ENCODE measurements at regions not wholly inside any gene's neighbourhood (a gene's known extent, or its start where the extent isn't known, plus 50 kb on each side); places are given as distances from the start of the nearest gene placed in this dataset.

DNA sequence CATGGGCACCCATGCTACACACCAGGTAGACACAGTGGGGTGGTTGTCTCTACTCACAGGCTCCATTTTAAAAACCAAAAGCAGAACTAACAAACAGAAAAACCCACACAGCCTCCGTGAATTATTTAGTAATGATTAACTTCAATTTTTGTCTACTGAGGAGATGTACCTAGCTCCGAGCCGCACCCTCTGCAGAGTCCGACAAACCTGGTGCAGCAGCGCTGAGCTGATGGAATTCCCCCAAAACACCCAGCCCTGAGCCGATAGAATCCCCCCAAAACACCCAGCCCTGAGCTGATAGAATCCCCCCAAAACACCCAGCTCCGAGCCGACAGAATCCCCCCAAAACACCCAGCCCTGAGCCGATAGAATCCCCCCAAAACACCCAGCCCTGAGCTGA is 927.0 kb downstream of the BRD1 start:
- ChIA-PET CTCF (no interaction called here), POLR2A (no interaction called here), RAD21 (ENCODE audit: low non-redundant PET in 1 of 2, low total read pairs in 2 of 2, uncharacterized antibody in 2 of 2, unreplicated experiment in 2 of 2) (no interaction called here)
- no peak overlapping the region for H3K4me3 ChIP-seq (replicated peaks in 1 of 2; ENCODE audit: low read depth in 1 of 2, low read length in 2 of 2)
- no peak overlapping the region for H3K9ac ChIP-seq (ENCODE audit: low read length)
- H3K4me1 ChIP-seq (ENCODE audit: control insufficient read depth in 1 of 2, insufficient read depth in 2 of 2, low read length in 2 of 2), result no peaks in the 10 kb centered on the region
- H3K79me2 ChIP-seq (ENCODE audit: insufficient read depth, low read length), result no peaks in the 10 kb centered on the region
- no peaks in the 10 kb centered on the region for H4K20me1 ChIP-seq (ENCODE audit: insufficient read depth)
- BruUV-seq (replicated peaks), result no TSS peak
- no peak overlapping the region for H3K4me2 ChIP-seq (ENCODE audit: low read length)
- H3K36me3 ChIP-seq (ENCODE audit: control insufficient read depth in 1 of 2, insufficient read depth in 2 of 2, low read length in 2 of 2), result no peaks in the 10 kb centered on the region
- no peaks in the 10 kb centered on the region for H3K9me3 ChIP-seq (ENCODE audit: control insufficient read depth in 1 of 2, insufficient read depth in 1 of 2, low read depth in 1 of 2, low read length in 2 of 2)
- no peak for DNase-seq (ENCODE audit: low read depth, low spot score)
- TF ChIP-seq EGR1 (IDR thresholded peaks at IDR 0.05; ENCODE audit: low read depth), result no peak
- no peak for TF ChIP-seq POLR2A (IDR thresholded peaks at IDR 0.05; ENCODE audit: borderline replicate concordance, extremely low read depth, insufficient read depth, insufficient read length)
- no peak for TF ChIP-seq POLR2AphosphoS5 (IDR thresholded peaks at IDR 0.05; ENCODE audit: low read depth, low read length)
- intact Hi-C loops (cut with micrococcal nuclease), result no loop called here
- H2AFZ ChIP-seq (ENCODE audit: low read depth, low read length, poor library complexity, severe bottlenecking), result no peak overlapping the region
- peaks cover 15% of the 10 kb centered on the region for H3K27me3 ChIP-seq (ENCODE audit: insufficient read depth, low read length)
- no peak overlapping the region for H3K27ac ChIP-seq (ENCODE audit: low read depth, low read length)
- H3K9me2 ChIP-seq (ENCODE audit: insufficient read depth), result no peaks in the 10 kb centered on the region
- no peak for ATAC-seq

DNA sequence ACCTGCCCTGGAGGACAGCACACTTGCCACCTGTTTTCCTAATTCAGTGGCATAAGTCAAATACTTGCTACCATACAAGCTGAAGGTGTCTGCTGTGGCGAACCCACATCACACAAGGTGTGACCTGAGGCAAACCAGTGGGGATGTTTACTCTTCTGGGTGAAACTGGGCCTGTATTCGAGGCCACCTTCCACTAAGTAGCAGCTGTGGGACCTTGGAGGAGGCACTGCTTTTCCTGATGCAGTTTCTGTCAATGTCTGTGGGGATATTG is 927.4 kb downstream of the BRD1 start:
- Histone ChIP-seq H3K4me3 (replicated peaks in 1 of 2; ENCODE audit: low read depth in 1 of 2, low read length in 2 of 2) (no peak overlapping the region), H3K9me2 (ENCODE audit: insufficient read depth) (no peaks in the 10 kb centered on the region), H3K27ac (ENCODE audit: low read depth, low read length) (no peak overlapping the region), H4K20me1 (ENCODE audit: insufficient read depth) (no peaks in the 10 kb centered on the region), H3K9me3 (ENCODE audit: control insufficient read depth in 1 of 2, insufficient read depth in 1 of 2, low read depth in 1 of 2, low read length in 2 of 2) (no peaks in the 10 kb centered on the region), H3K27me3 (ENCODE audit: insufficient read depth, low read length) (peaks cover 14% of the 10 kb centered on the region), H2AFZ (ENCODE audit: low read depth, low read length, poor library complexity, severe bottlenecking) (no peak overlapping the region), H3K9ac (ENCODE audit: low read length) (no peak overlapping the region), H3K4me1 (ENCODE audit: control insufficient read depth in 1 of 2, insufficient read depth in 2 of 2, low read length in 2 of 2) (no peaks in the 10 kb centered on the region), H3K79me2 (ENCODE audit: insufficient read depth, low read length) (no peaks in the 10 kb centered on the region), H3K4me2 (ENCODE audit: low read length) (no peak overlapping the region), H3K36me3 (ENCODE audit: control insufficient read depth in 1 of 2, insufficient read depth in 2 of 2, low read length in 2 of 2) (no peaks in the 10 kb centered on the region)
- no TSS peak for BruUV-seq (replicated peaks)
- ATAC-seq (no peak), DNase-seq (ENCODE audit: low read depth, low spot score) (no peak)
- TF ChIP-seq ZNF274 (IDR thresholded peaks at IDR 0.05; ENCODE audit: low read depth, low read length) (no peak), YY1 (IDR thresholded peaks at IDR 0.05; ENCODE audit: extremely low read depth, insufficient replicate concordance, low read depth, low read length) (no peak), ELF1 (IDR thresholded peaks at IDR 0.05; ENCODE audit: borderline replicate concordance, low read depth) (no peak), CBX3 (IDR thresholded peaks at IDR 0.05; ENCODE audit: low read depth) (no peak), POLR2AphosphoS5 (IDR thresholded peaks at IDR 0.05; ENCODE audit: low read depth, low read length) (no peak), ZFX (IDR thresholded peaks at IDR 0.05) (no peak)
- TF ChIP-seq, protein P1, sequence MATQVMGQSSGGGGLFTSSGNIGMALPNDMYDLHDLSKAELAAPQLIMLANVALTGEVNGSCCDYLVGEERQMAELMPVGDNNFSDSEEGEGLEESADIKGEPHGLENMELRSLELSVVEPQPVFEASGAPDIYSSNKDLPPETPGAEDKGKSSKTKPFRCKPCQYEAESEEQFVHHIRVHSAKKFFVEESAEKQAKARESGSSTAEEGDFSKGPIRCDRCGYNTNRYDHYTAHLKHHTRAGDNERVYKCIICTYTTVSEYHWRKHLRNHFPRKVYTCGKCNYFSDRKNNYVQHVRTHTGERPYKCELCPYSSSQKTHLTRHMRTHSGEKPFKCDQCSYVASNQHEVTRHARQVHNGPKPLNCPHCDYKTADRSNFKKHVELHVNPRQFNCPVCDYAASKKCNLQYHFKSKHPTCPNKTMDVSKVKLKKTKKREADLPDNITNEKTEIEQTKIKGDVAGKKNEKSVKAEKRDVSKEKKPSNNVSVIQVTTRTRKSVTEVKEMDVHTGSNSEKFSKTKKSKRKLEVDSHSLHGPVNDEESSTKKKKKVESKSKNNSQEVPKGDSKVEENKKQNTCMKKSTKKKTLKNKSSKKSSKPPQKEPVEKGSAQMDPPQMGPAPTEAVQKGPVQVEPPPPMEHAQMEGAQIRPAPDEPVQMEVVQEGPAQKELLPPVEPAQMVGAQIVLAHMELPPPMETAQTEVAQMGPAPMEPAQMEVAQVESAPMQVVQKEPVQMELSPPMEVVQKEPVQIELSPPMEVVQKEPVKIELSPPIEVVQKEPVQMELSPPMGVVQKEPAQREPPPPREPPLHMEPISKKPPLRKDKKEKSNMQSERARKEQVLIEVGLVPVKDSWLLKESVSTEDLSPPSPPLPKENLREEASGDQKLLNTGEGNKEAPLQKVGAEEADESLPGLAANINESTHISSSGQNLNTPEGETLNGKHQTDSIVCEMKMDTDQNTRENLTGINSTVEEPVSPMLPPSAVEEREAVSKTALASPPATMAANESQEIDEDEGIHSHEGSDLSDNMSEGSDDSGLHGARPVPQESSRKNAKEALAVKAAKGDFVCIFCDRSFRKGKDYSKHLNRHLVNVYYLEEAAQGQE (IDR thresholded peaks at IDR 0.05; ENCODE audit: low read depth), result no peak
- TF ChIP-seq, protein P2, sequence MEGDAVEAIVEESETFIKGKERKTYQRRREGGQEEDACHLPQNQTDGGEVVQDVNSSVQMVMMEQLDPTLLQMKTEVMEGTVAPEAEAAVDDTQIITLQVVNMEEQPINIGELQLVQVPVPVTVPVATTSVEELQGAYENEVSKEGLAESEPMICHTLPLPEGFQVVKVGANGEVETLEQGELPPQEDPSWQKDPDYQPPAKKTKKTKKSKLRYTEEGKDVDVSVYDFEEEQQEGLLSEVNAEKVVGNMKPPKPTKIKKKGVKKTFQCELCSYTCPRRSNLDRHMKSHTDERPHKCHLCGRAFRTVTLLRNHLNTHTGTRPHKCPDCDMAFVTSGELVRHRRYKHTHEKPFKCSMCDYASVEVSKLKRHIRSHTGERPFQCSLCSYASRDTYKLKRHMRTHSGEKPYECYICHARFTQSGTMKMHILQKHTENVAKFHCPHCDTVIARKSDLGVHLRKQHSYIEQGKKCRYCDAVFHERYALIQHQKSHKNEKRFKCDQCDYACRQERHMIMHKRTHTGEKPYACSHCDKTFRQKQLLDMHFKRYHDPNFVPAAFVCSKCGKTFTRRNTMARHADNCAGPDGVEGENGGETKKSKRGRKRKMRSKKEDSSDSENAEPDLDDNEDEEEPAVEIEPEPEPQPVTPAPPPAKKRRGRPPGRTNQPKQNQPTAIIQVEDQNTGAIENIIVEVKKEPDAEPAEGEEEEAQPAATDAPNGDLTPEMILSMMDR (IDR thresholded peaks at IDR 0.05 in 2 of 3, conservative IDR thresholded peaks at IDR 0.05 in 1 of 3; ENCODE audit: borderline replicate concordance in 1 of 3, insufficient read depth in 1 of 3, low read depth in 2 of 3, low read length in 2 of 3), result no peak
- TF ChIP-seq, protein P3, sequence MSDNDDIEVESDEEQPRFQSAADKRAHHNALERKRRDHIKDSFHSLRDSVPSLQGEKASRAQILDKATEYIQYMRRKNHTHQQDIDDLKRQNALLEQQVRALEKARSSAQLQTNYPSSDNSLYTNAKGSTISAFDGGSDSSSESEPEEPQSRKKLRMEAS (IDR thresholded peaks at IDR 0.05), result no peak
- ChIA-PET CTCF (no interaction called here), RAD21 (ENCODE audit: low non-redundant PET in 1 of 2, low total read pairs in 2 of 2, uncharacterized antibody in 2 of 2, unreplicated experiment in 2 of 2) (no interaction called here), POLR2A (no interaction called here)
- intact Hi-C loops (cut with micrococcal nuclease), result no loop called here
